GM23338 (cell line): ENCODE measurements at regions not wholly inside any gene's neighbourhood (a gene's known extent, or its start where the extent isn't known, plus 50 kb on each side); places are given as distances from the start of the nearest gene placed in this dataset.

Source experiments
- EZH2 ChIP-seq: fragments of 200-600 bp; sonication (generic); IDR thresholded peaks from one replicate; pipeline ENCODE4 v1.8.0; 2017; ENCODE audit warnings: antibody characterized with exemption, mild to moderate bottlenecking, low read depth; ENCODE audit not compliant: unreplicated experiment
- EZH2phosphoT487 ChIP-seq: fragments of 200-600 bp; sonication (generic); IDR thresholded peaks from one replicate; pipeline ENCODE4 v1.8.1; 2018; ENCODE audit warnings: antibody characterized with exemption; ENCODE audit not compliant: unreplicated experiment
- POLR2AphosphoS5 ChIP-seq: IDR thresholded peaks from 2 replicates; pipeline ENCODE4 v1.6.1; 2016; ENCODE audit warnings: antibody characterized with exemption, low read depth
- REST ChIP-seq: IDR thresholded peaks from one replicate; pipeline ENCODE4 v1.6.1; 2018; ENCODE audit warnings: antibody characterized with exemption; ENCODE audit not compliant: unreplicated experiment
- ZNF114 ChIP-seq: fragments of 250-450 bp; sonication (Bioruptor Pico); IDR thresholded peaks from 2 replicates; pipeline ENCODE4 v1.5.0; 2020; ENCODE audit warnings: mild to moderate bottlenecking, moderate library complexity
- TF ChIP-seq, protein P1 (sequence below), 2 experiments: fragments of 200-600 bp in 1 of 2; sonication (generic) in 1 of 2; conservative IDR thresholded peaks; 2 replicates each; pipeline versions ENCODE4 v1.5.1 to v1.6.1; 2016 to 2017; ENCODE audit warnings: antibody characterized with exemption in 2 of 2, low read depth in 2 of 2, mild to moderate bottlenecking in 2 of 2, moderate library complexity in 1 of 2

- TF ChIP-seq, protein P1, sequence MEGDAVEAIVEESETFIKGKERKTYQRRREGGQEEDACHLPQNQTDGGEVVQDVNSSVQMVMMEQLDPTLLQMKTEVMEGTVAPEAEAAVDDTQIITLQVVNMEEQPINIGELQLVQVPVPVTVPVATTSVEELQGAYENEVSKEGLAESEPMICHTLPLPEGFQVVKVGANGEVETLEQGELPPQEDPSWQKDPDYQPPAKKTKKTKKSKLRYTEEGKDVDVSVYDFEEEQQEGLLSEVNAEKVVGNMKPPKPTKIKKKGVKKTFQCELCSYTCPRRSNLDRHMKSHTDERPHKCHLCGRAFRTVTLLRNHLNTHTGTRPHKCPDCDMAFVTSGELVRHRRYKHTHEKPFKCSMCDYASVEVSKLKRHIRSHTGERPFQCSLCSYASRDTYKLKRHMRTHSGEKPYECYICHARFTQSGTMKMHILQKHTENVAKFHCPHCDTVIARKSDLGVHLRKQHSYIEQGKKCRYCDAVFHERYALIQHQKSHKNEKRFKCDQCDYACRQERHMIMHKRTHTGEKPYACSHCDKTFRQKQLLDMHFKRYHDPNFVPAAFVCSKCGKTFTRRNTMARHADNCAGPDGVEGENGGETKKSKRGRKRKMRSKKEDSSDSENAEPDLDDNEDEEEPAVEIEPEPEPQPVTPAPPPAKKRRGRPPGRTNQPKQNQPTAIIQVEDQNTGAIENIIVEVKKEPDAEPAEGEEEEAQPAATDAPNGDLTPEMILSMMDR (conservative IDR thresholded peaks at IDR 0.05; ENCODE audit: low read depth in 2 of 2), result no peak
- TF ChIP-seq EZH2 (no peak), REST (no peak), POLR2AphosphoS5 (no peak), EZH2phosphoT487 (no peak), ZNF114 (CRISPR knock-in tag) (no peak)
Measured at GRCh38 chr7:113722006-113722405, 196.8 kb downstream of the PPP1R3A start.
